ENCODE measurements at regions not wholly inside any gene's neighbourhood (a gene's known extent, or its start where the extent isn't known, plus 50 kb on each side); places are given as distances from the start of the nearest gene placed in this dataset.
A peak's percentile ranks its signal among the peaks of the same experiment; 100 is the strongest.
"Not testable (repeated sequence)": the region's sequence is repeated elsewhere in the genome, so short reads cannot be mapped to it uniquely, and the experiment has no call there.

DNA sequence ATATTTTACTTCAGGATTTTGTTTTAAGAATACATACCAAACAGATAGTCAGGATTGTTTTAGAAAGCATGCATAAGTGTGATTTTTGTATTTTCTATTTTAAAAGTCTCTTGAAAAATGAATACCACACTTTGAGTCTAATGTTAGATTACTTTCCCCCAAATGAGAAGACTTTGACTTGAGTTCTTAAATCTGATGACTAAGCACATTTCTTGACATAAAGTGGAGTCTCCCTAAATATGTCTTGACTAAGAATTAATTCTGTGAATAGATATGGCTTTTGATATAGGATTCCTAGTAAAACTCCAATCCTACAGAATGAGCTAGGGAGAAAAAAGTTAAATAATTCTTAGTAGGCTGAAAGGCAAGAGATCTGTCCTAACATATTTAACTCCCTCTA is 624.2 kb upstream of the SPRY2 start:
- DNase-seq = no peak

DNA sequence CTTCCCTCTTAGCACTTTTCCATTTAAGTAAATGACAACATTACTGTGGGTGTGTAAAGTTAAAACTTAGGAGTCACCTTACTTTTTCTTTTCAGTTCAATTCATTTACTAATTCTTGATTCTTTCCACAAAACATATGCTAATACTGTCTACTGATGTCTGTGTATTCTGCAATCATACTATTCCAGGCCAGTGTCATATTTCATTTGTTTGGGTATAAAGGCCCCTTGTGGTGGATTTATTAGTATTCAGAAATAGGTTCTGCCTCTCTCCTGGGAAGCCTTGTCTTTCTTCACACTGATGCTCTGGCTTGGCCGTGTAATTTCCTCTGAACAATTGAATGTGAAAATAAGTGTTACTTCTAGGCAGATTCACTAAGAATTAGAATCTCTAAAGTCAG is 621.9 kb upstream of the SPRY2 start:
- DNase-seq = no peak

GRCh38 chr13:80962173-80962572 is 621.2 kb upstream of the SPRY2 start:
- no peak for DNase-seq

DNA sequence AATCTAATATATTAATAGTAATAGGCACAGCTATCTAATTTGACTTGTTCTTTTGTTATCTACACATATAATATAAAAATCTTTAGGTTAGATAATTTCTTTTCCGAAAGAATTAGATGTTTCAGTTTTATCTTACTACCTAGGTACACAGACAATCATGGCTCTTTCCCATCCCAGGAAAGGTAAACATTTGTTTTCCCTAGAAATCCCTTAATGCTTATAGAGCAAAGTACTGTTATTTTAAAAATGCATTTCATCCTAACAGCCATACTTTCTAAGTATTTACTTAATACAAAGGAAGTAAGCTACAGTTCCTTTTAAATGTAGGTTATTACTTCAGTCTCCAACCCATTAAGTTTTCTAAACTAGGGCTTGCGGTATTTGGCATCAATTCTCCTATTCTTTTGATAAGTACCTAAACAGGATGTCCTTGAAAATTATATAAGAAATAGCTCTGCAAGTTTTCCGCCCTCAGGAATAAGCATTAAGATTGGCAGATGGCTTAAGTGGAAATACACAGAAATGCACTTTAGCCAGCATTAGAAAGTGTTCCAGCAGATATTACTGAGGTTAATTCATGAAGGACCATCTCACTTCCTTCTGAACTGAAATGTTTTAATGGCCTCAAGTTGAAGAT is 616.2 kb upstream of the SPRY2 start:
- no peak for DNase-seq

DNA sequence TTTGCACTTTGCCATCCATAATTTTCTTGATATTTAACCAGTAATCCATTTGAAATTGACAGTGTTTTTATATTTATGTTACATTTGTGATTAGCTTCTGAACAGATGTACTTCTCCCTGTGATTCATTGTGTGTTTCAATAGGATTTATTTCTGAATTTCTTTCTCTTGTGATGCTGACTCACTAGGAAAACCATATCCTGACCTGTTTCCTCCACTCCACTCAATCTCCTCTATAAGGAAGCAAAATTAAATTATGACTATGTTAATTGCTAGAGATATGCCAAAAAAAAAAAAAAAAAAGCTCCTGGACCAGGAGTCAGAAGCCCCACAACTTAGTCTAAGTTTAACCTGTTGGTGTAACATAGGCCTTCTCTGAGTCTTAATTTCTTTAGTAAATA is 614.6 kb upstream of the SPRY2 start:
- no peak for DNase-seq

DNA sequence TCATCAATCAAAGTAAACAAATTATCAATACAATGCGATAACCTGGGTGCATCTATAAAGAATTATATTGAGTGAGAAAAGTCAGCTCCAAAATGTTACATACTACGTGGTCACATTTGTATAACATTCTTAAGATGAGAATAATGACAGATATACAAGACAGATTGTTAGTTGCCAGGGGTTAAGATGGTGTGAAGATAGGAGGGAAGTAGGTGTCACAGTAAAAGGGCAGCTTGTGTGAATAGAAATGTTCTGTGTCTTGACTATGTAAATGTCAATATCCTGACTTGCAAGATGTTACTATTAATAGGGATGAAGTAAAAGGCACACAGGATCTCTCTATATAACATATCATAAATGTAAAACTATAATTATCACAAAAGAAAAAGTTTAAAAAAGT is 611.2 kb upstream of the SPRY2 start:
- DNase-seq = no peak

DNA sequence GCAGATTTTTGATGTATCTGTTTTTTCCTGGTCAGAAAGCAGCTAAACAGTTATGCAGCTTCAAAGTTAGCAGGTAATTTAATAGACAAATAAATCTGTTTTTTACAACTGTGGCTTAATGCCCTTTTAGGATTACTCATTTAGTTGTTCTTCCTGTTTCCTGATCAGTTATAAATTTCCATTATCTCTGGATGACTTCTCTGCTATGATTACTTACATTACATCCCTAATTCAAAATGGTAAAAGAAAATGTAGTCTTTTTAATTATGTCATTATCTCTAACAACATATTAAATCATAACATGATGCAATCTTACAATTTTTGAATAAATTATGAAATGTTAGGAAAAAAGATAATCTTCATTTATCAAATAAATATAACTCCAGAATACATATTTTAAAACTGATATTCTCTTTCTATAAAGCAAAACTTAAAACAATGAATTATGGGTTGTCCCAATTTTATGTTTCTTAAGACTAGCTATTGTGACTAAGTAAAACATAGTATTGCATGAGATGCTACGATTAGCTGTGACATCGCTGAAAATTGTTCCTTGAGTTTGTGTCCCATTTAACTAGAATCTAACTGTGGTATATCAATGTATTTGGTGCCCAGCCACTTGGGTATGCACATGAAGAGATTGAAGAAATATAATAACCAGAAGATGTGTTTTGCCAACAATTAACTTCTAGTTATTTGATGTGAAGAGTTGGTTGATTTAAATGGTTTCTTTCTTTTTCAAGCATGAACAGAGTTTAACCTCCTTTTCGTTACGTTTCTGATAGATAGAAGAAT is 605.3 kb upstream of the SPRY2 start:
- DNase-seq = no peak

GRCh38 chr13:80945328-80945727 is 604.4 kb upstream of the SPRY2 start:
- no peak for DNase-seq

DNA sequence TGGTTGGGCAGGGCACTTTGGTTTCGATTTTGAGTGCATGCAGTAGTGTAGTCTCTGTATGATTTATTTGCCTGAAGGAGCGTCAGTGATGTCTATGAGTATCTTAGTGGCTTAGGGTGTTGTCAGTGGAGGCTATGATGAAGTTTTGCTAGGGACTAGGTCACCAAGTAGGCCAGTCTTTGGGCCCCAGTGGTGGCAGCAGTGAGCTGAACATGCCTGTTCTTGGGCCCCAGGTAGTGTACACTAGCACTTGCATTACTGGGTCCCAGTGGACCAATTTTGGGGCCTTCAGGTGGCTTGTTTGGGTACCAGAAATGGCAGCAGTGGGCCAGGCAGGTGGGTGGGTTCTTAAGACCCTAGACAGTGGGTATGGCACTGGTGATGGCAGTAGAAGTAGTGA is 598.7 kb upstream of the SPRY2 start:
- DNase-seq = no peak

- no peak for DNase-seq
Measured at GRCh38 chr13:80931766-80932165, 590.8 kb upstream of the SPRY2 start.

DNA sequence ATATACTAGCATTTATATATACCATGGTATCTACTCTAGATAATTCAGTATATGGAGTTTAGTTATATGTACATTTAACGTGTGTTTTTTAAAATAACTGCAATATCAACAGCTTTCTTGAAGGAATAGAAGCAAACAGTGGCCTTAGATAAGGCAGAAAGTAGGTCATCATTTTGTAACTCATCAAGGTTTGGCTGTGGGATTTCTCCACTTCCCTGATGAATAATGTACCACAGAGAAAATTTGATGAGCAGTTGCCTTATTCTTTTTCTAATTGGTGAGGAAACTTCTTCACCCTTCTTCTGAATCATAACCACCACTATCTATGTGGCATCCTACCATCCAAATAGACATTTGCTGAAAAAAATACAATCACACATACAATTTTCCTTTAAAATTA is 590.2 kb upstream of the SPRY2 start:
- no peak for DNase-seq

- no peak for DNase-seq
Measured at GRCh38 chr13:80928241-80928640, 587.3 kb upstream of the SPRY2 start.

- DNase-seq = not testable (repeated sequence)
Measured at GRCh38 chr13:80926024-80926423, 585.1 kb upstream of the SPRY2 start.

DNA sequence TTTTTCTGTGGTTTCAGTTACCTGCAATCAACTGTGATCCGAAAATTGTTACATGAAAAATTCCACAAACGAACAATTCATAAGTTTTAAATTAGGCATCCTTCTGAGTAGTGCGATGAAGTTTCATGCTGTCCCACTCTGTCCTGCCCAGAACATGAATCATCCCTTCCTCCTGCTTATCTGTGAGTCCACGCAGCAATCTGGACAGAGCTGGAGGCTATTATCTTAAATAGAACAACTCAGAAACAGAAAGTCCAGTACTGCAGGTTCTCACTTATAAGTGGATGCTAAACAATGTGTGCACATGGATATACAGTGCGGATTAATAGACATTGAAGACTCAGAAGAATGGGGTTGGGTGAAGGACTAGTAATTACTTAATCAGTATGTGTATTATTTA is 583.7 kb upstream of the SPRY2 start:
- no peak for DNase-seq

DNA sequence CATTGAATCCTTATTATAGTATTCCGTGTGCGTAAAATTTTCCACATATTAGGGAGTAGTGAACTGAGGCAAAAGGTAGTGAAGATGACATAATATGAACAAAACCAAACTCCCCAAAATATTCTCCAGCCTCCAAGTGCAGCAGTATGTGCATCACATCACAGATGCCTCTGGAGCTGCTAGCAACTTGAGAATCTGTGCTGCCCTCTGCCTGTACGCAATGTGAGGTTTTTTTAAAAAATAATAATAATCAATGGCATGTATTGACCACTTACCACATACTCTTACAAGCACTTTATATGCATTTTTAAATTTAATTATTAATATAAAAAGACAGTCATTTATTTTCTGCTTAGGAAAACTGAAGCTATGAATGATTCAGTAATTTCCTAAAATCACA is 583.0 kb upstream of the SPRY2 start:
- DNase-seq = no peak

DNA sequence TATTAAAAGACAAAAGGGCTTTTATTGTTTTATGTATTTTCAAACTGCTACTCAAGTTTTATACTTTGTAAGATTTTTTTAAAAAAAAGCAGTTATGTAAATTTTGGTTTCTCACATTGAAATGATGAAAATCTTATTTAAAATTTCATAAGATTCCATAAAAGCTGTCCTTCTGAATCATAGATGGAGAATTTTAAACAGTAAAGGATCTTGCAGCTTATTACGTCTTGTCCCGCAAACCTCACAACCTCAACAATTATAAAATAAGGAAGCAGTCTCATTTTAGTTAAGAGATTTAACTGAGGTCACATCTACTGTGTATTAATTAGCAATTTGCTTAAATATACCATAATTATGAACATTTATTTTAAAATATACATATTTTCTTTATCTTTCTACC is 581.0 kb upstream of the SPRY2 start:
- no peak for DNase-seq

DNA sequence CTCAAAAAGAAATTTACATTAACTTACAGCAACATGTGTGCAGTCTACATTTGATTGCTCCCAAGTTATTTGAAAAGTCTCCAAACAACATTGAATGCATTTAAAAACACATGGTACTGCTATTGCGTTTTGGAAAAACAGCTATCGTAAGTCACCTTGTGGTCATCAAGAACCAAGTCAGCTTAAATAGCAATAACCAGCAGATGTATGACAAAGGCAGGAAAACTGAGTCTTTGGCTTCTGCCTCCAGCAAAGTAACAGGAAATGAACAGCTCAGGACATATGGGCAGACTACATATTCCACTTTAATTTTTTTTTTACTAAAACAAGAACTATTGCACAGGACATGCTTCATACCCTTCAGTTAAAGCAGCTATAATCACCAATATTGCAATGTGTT is 580.6 kb upstream of the SPRY2 start:
- DNase-seq = no peak

- no peak for DNase-seq
Measured at GRCh38 chr13:80906860-80907259, 565.9 kb upstream of the SPRY2 start.

GRCh38 chr13:80904386-80904785 is 563.5 kb upstream of the SPRY2 start:
- DNase-seq = no peak

- no peak for DNase-seq
Measured at GRCh38 chr13:80903911-80904310, 563.0 kb upstream of the SPRY2 start.

DNA sequence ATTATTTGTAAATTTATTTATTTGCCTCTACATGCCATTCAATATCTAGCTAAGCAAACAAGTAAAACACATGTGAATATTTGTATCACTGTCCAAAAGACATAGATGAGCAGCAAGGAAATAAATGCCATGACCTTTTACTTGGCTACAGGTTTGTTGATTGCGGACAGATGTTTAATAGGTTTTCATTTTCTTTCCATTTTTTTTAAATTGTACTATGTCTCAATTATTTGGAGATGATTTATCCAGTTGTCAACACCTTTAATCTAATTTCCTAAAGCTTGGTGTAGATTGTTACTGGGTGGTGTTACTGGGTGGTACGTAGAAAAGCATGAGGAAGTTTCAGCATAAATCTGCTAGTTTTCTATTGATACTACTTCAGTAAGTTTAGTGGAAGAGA is 560.6 kb upstream of the SPRY2 start:
- DNase-seq = no peak

GRCh38 chr13:80901111-80901510 is 560.2 kb upstream of the SPRY2 start:
- peak; percentile 59 for DNase-seq

DNA sequence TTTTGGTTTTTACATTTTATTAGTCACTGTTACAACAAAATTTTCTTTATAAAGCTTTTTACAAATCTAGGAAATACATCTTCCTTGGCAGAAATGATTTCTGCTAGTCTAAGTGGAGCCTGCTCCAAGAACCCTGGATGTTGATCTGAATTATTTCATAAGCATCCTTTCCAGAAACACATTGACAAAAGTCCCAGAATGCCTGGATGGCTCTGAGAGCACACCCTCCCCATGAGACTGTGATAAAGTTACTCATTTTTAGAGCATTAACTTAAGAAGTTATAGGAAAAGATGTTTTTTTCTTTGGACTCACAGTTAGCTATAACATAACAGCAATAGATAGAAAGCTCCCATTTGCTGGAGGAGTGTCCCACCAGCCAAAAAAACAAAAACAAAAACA is 559.6 kb upstream of the SPRY2 start:
- DNase-seq = no peak

DNA sequence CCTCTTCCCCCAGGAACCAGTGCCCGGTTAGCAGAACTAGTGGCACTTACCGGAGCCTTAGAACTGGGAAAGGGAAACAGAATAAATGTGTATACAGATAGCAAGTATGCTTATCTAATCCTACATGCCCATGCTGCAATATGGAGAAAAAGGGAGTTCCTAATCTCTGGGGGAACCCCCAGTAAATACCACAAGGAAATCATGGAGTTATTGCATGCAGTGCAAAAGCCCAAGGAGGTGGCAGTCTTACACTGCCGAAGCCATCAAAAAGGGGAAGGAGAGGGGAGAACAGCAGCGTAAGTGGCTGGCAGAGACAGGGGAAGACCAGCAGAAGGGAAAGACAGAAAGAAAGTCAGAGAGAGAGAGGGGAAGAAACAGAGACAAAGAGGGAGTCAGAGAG is 556.7 kb upstream of the SPRY2 start:
- DNase-seq = not testable (repeated sequence)

DNA sequence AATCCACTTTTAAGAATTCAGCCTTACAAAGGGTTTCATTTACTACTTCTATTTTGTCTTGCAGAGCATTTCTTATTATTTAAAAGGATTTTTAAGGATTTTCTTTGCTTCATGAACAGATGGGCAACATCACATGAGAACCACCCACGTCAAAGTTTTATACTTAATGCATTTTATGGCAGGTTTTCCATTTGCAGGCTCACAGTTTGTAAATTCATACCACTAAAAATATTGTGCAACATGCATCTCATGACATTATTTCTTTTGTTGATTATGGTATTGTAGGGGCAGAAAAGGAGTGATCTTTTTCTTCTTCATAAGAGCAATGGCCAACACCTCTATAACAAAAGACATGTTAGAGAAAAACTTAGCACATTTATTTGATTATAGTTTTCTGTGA is 554.0 kb upstream of the SPRY2 start:
- DNase-seq = no peak
